Lower lobe of right lung (tissue), 2 donors: ENCODE measurements at regions not wholly inside any gene's neighbourhood (a gene's known extent, or its start where the extent isn't known, plus 50 kb on each side); places are given as distances from the start of the nearest gene placed in this dataset.

Source experiments
- ATAC-seq, 2 donors: fragments of 200-7000 bp; cut with Tn5 transposase; one replicate each; pipeline ENCODE4 v1.9.1; 2020 to 2022; ENCODE audit warnings: mild to moderate bottlenecking in 2 of 2, moderate library complexity in 2 of 2
- DNase-seq: peaks from one replicate; pipeline ENCODE4 v3.0.0-alpha.2; 2020
- H3K27ac ChIP-seq: fragments of 200-600 bp; one replicate; pipeline ENCODE4 v1.8.0; 2022
- H3K27me3 ChIP-seq: fragments of 200-600 bp; one replicate; pipeline ENCODE4 v1.8.0; 2022; ENCODE audit warnings: low read depth
- H3K36me3 ChIP-seq: fragments of 200-600 bp; one replicate; pipeline ENCODE4 v1.8.0; 2022; ENCODE audit warnings: mild to moderate bottlenecking
- H3K4me1 ChIP-seq: fragments of 200-600 bp; one replicate; pipeline ENCODE4 v1.8.0; 2022
- H3K4me3 ChIP-seq: fragments of 200-600 bp; one replicate; pipeline ENCODE4 v1.8.0; 2022; ENCODE audit warnings: mild to moderate bottlenecking
- H3K9me3 ChIP-seq: fragments of 200-600 bp; one replicate; pipeline ENCODE4 v1.8.0; 2022
- CTCF ChIP-seq: fragments of 200-600 bp; IDR thresholded peaks from one replicate; pipeline ENCODE4 v1.8.0; 2022; ENCODE audit warnings: antibody characterized with exemption, mild to moderate bottlenecking
- intact Hi-C: fragments of 100-400 bp; cut with DNase I; formaldehyde crosslinking; loops from one replicate; pipeline ENCODE4 v1.11.0; 2022
- donor health status: DM: no; HTN: yes; CAD: no; lungs with severe emphysema.

- Histone ChIP-seq H3K9me3 (no peaks in the 10 kb centered on the region), H3K4me1 (no peaks in the 10 kb centered on the region), H3K36me3 (no peaks in the 10 kb centered on the region), H3K27me3 (no peaks in the 10 kb centered on the region), H3K27ac (no peak overlapping the region), H3K4me3 (no peak overlapping the region)
- intact Hi-C loops, result no loop called here
- no peak for TF ChIP-seq CTCF
- ATAC-seq (no peak), DNase-seq (no peak)
These were observed 426.9 kb upstream of the JARID2 start for GRCh38 chr6:14819001-14819400.

- no peak overlapping the region for H3K4me3 ChIP-seq
- no peaks in the 10 kb centered on the region for H3K9me3 ChIP-seq
- no peaks in the 10 kb centered on the region for H3K27me3 ChIP-seq
- DNase-seq, result no peak
- no peak for ATAC-seq
- no peaks in the 10 kb centered on the region for H3K36me3 ChIP-seq
- intact Hi-C loops, result no loop called here
- H3K27ac ChIP-seq, result no peak overlapping the region
- TF ChIP-seq CTCF, result no peak
- no peaks in the 10 kb centered on the region for H3K4me1 ChIP-seq
These were observed 425.9 kb upstream of the JARID2 start for GRCh38 chr6:14819840-14820420.

GRCh38 chr6:14822012-14822553, 423.8 kb upstream of the JARID2 start:
- Histone ChIP-seq H3K4me3 (no peak overlapping the region), H3K36me3 (no peaks in the 10 kb centered on the region), H3K27ac (no peak overlapping the region), H3K27me3 (no peaks in the 10 kb centered on the region), H3K9me3 (no peaks in the 10 kb centered on the region), H3K4me1 (no peaks in the 10 kb centered on the region)
- DNase-seq (no peak), ATAC-seq (no peak)
- intact Hi-C loops, result no loop called here
- TF ChIP-seq CTCF, result no peak

GRCh38 chr6:14822679-14823078, 423.2 kb upstream of the JARID2 start:
- intact Hi-C loops, result no loop called here
- Histone ChIP-seq H3K4me1 (no peaks in the 10 kb centered on the region), H3K27ac (no peak overlapping the region), H3K27me3 (no peaks in the 10 kb centered on the region), H3K9me3 (no peaks in the 10 kb centered on the region), H3K36me3 (no peaks in the 10 kb centered on the region), H3K4me3 (no peak overlapping the region)
- TF ChIP-seq CTCF, result no peak
- ATAC-seq, result no peak
- no peak for DNase-seq

- intact Hi-C loops, result no loop called here
- ATAC-seq (no peak), DNase-seq (no peak)
- Histone ChIP-seq H3K4me1 (no peaks in the 10 kb centered on the region), H3K9me3 (no peaks in the 10 kb centered on the region), H3K27me3 (no peaks in the 10 kb centered on the region), H3K27ac (no peak overlapping the region), H3K4me3 (no peak overlapping the region), H3K36me3 (no peaks in the 10 kb centered on the region)
- TF ChIP-seq CTCF, result no peak
These were observed 421.8 kb upstream of the JARID2 start for GRCh38 chr6:14824060-14824459.
